Right lobe of liver (tissue), 4 donors: ENCODE measurements at regions not wholly inside any gene's neighbourhood (a gene's known extent, or its start where the extent isn't known, plus 50 kb on each side); places are given as distances from the start of the nearest gene placed in this dataset.
"Not testable (repeated sequence)": the region's sequence is repeated elsewhere in the genome, so short reads cannot be mapped to it uniquely, and the experiment has no call there.

Experiments used
- POLR2A ChIP-seq: fragments of 450-650 bp; IDR thresholded peaks from one replicate; pipeline ENCODE4 v1.6.1; 2017; ENCODE audit warnings: antibody characterized with exemption, mild to moderate bottlenecking
- TF ChIP-seq, protein P1 (sequence below), 4 donors: fragments of 200-600 bp in 3 of 4; fragments of 450-650 bp in 1 of 4; IDR thresholded peaks; one replicate each; pipeline versions ENCODE4 v1.5.1 to v1.8.0; 2016 to 2022; ENCODE audit warnings: antibody characterized with exemption in 4 of 4, mild to moderate bottlenecking in 2 of 4
- donor health status: DM: no; HTN: no; CAD: no.
- donor health status: DM: no; HTN: no; CAD: no.
- donor health status: DM: no; HTN: yes; CAD: no.

DNA sequence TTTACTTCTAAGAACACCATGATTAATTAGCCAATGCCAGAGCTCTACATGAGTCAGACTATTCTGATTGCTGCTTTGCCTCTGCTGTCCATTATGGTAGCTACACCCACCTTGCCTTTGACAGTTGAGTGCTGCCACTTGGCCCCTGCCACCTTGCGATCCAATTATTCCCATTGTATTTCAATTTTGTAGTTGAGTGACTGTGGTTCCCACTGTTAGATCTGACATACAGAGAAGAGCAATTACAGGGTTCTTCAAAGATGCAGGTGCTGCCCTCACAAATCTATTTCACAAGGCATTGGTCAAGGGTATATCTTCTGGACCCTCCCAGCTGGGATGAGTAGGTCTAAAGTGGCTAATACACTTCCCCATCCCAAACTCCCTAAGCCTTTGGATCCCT, 161.1 kb downstream of the EPM2A start:
- TF ChIP-seq, protein P1, sequence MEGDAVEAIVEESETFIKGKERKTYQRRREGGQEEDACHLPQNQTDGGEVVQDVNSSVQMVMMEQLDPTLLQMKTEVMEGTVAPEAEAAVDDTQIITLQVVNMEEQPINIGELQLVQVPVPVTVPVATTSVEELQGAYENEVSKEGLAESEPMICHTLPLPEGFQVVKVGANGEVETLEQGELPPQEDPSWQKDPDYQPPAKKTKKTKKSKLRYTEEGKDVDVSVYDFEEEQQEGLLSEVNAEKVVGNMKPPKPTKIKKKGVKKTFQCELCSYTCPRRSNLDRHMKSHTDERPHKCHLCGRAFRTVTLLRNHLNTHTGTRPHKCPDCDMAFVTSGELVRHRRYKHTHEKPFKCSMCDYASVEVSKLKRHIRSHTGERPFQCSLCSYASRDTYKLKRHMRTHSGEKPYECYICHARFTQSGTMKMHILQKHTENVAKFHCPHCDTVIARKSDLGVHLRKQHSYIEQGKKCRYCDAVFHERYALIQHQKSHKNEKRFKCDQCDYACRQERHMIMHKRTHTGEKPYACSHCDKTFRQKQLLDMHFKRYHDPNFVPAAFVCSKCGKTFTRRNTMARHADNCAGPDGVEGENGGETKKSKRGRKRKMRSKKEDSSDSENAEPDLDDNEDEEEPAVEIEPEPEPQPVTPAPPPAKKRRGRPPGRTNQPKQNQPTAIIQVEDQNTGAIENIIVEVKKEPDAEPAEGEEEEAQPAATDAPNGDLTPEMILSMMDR (IDR thresholded peaks at IDR 0.05) = not testable (repeated sequence)
- not testable (repeated sequence) for TF ChIP-seq POLR2A
